Activated CD4-positive, alpha-beta T cell treated with anti-CD3 and anti-CD28 coated beads, Interleukin-2, amount 10 ng/mL, durations not matched to agents 7 days and 5 days (primary cell): ENCODE measurements at regions not wholly inside any gene's neighbourhood (a gene's known extent, or its start where the extent isn't known, plus 50 kb on each side); places are given as distances from the start of the nearest gene placed in this dataset.
"Not testable (repeated sequence)": the region's sequence is repeated elsewhere in the genome, so short reads cannot be mapped to it uniquely, and the experiment has no call there.

Experiments
- CTCF ChIA-PET: fragments of 350-600 bp; sonication (Branson Sonifier 250); formaldehyde crosslinking; loops from one replicate; lab custom pipeline; 2021; ENCODE audit warnings: antibody characterized with exemption; lab: Charles Lee
- POLR2A ChIA-PET: fragments of 350-600 bp; sonication (Branson Sonifier 250); formaldehyde crosslinking; loops from one replicate; lab custom pipeline; 2021; ENCODE audit warnings: antibody characterized with exemption; lab: Charles Lee
- DNase-seq: peaks from one replicate; pipeline ENCODE4 v3.0.0-alpha.2; 2020
- H3K27ac Mint-ChIP-seq: one replicate; pipeline ENCODE4 v1.8.0; 2021; ENCODE audit warnings: mild to moderate bottlenecking, moderate library complexity, mixed read lengths
- H3K27me3 Mint-ChIP-seq: one replicate; pipeline ENCODE4 v1.8.0; 2021; ENCODE audit warnings: mixed read lengths
- H3K36me3 Mint-ChIP-seq: one replicate; pipeline ENCODE4 v1.8.0; 2021; ENCODE audit warnings: low read depth, mixed read lengths
- H3K4me1 Mint-ChIP-seq: one replicate; pipeline ENCODE4 v1.8.0; 2021; ENCODE audit warnings: mixed read lengths
- H3K4me3 Mint-ChIP-seq: one replicate; pipeline ENCODE4 v1.8.0; 2021; ENCODE audit warnings: mild to moderate bottlenecking, moderate library complexity, mixed read lengths
- H3K9me3 Mint-ChIP-seq: one replicate; pipeline ENCODE4 v1.8.0; 2021; ENCODE audit warnings: mixed read lengths

DNA sequence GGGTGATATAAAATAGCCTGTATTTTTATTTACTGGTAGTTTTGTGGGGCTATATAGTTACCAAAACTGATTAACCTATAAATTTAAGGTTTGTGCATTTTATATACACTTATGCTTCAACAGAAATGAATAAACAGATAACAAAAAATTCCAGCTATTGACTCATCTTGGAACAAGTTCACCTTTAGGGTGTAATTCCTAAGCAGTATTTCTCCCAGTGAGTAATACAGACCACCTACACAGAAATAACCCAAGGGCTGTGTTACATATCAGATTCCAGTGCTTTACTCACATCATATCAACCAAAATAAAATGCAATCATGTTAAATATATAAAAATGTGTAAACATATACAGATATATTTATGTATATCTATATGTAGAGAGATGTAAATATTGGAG lies 345.6 kb downstream of the ADAMTS20 start:
- no peak for DNase-seq
- H3K9me3 Mint-ChIP-seq = no peaks in the 10 kb centered on the region
- no peak overlapping the region for H3K4me3 Mint-ChIP-seq
- H3K4me1 Mint-ChIP-seq = peaks cover 9% of the 10 kb centered on the region
- H3K27ac Mint-ChIP-seq = no peak overlapping the region
- ChIA-PET POLR2A (no interaction called here), CTCF (no interaction called here)
- H3K36me3 Mint-ChIP-seq = no peaks in the 10 kb centered on the region
- peaks cover 3% of the 10 kb centered on the region for H3K27me3 Mint-ChIP-seq

DNA sequence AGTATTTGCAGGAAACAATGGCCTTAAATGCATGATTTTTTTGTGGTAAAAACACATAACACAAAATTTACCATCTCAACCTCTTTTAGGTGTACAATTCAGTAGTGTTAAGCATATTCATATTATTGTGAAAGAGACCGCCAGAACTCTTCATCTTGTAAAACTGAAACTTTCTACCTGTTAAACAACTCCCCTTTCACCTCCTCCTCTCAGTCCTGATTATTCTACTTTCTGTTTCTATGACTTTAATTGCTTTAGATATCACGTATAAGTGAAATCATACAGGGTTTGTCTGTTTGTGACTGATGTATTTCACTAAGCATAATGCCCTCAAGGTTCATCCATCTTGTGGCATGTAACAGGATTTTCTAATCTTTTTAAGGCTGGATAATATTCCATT lies 353.4 kb downstream of the ADAMTS20 start:
- POLR2A ChIA-PET = no interaction called here
- no peak overlapping the region for H3K27ac Mint-ChIP-seq
- CTCF ChIA-PET = no interaction called here
- no peak for DNase-seq
- H3K4me3 Mint-ChIP-seq = no peak overlapping the region
- H3K9me3 Mint-ChIP-seq = no peaks in the 10 kb centered on the region
- no peaks in the 10 kb centered on the region for H3K27me3 Mint-ChIP-seq
- no peaks in the 10 kb centered on the region for H3K36me3 Mint-ChIP-seq
- H3K4me1 Mint-ChIP-seq = no peaks in the 10 kb centered on the region

DNA sequence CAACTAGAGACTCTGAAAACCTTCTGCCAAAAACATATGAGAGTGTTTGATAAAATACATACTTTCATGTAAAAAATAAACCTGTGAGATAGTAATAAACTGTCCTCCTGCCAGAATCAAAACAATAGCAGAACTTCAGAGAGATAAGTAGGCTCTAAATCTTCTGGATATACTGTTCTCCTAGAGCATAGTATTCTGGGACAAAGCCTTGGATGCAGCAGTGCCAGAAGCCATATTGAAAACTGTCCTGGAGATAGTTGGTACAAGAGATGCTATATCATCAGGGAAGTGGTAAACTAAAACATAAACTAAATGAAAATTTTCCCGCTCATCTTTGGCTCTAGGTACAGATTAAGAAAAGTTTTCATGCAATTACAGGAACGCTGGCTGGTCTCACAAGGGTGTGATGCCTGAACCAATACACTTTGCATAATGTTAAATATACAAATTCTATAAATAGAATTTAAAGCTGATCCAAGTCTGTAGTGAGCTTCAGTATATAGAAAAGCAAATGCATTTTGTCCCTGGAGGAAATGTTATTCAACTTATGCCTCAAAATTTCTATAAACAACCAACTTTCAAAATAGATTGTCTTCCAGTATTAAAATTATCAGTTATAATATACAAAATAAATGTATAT lies 355.6 kb downstream of the ADAMTS20 start:
- CTCF ChIA-PET = no interaction called here

DNA sequence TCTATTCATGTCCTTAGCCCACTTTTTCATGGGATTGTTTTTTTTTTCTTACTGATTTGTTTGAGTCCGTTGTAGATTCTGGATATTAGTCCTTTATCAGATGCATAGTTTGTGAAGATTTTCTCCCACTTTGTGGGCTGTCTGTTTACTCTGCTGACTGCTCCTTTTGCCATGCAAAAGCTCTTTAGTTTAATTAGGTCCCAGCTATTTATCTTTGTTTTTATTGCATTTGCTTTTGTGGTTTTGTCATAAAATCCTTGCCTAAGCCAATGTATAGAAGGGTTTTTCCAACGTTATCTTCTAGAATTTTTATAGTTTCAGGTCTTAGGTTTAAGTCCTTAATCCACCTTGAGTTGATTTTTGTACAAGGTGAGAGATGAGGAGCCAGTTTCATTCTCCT lies 358.9 kb downstream of the ADAMTS20 start:
- DNase-seq, H3K4me1 Mint-ChIP-seq, H3K27ac Mint-ChIP-seq, POLR2A ChIA-PET, H3K36me3 Mint-ChIP-seq, H3K27me3 Mint-ChIP-seq, H3K9me3 Mint-ChIP-seq, H3K4me3 Mint-ChIP-seq: not testable (repeated sequence)
- CTCF ChIA-PET = interaction anchor here (0.6 kb wide), 1 partner anchor 17 kb away, joined by 4 read pairs; no protein-coding TSS in a partner anchor

More for the DNA sequence above, 355.6 kb downstream of the ADAMTS20 start:
- no peaks in the 10 kb centered on the region for H3K4me1 Mint-ChIP-seq
- no peaks in the 10 kb centered on the region for H3K27me3 Mint-ChIP-seq
- H3K36me3 Mint-ChIP-seq = no peaks in the 10 kb centered on the region
- H3K9me3 Mint-ChIP-seq = no peaks in the 10 kb centered on the region
- POLR2A ChIA-PET = no interaction called here
- no peak overlapping the region for H3K27ac Mint-ChIP-seq
- DNase-seq = no peak
- H3K4me3 Mint-ChIP-seq = no peak overlapping the region

DNA sequence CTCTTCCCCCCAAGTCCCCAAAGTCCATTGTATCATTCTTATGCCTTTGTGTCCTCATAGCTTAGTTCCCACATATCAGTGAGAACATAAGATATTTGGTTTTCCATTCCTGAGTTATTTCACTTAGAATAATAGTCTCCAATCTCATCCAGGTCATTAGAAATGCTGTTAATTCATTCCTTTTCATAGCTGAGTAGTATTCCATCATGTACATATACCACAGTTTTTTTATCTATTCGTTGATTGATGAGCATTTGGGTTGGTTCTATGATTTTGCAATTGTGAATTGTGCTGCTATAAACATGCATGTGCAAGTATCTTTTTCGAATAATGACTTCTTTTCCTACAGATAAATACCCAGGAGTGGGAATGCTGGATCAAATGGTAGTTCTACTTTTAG lies 359.6 kb downstream of the ADAMTS20 start:
- H3K27ac Mint-ChIP-seq, H3K4me3 Mint-ChIP-seq, POLR2A ChIA-PET, H3K4me1 Mint-ChIP-seq, H3K9me3 Mint-ChIP-seq, H3K27me3 Mint-ChIP-seq, DNase-seq, H3K36me3 Mint-ChIP-seq: not testable (repeated sequence)
- CTCF ChIA-PET = interaction anchor here (0.6 kb wide), 1 partner anchor 17 kb away, joined by 4 read pairs; no protein-coding TSS in a partner anchor

DNA sequence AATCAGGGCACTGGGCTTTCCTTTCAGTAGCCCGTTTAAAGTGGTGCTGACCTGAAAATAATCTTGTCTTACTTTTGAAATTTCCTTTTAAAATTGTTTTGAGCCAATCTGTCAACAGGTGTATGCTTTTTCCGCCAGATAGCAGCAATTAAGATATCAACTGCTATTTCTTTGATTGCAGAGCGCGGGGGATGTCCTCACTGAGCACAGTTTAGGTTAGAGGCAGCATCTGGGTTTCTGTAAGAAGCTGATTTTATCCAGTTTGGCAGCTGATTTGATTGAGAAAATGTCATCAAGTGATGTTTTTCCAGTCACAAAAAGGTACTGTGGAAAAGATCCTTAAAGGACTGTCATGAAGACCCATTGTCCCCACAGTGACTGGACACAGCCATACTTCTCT lies 371.8 kb downstream of the ADAMTS20 start:
- ChIA-PET CTCF (no interaction called here), POLR2A (no interaction called here)

DNA sequence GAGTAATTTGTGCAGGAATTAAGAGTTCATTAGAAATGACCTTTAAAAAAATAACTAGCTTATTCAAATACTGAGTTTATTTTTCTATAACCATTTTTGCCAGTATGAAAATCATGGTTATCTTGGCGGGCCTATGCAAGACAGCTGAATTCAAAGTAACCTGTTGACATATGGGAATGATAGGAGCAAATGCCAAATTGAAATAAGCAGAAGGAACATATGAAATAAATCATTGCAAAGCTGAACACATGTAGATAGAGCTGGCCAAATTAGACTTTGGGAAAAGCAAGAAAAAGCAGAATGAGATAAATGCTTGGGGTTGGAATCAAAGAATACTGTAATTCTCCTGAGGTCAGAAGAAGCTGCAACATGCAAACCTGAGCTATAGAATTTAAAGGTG lies 372.5 kb downstream of the ADAMTS20 start:
- DNase-seq = no peak
- H3K4me3 Mint-ChIP-seq = no peak overlapping the region
- peaks cover 2% of the 10 kb centered on the region for H3K9me3 Mint-ChIP-seq
- ChIA-PET POLR2A (no interaction called here), CTCF (interaction anchor here (0.6 kb wide), 1 partner anchor 84 kb away, joined by 3 read pairs; no protein-coding TSS in a partner anchor)
- no peaks in the 10 kb centered on the region for H3K4me1 Mint-ChIP-seq
- no peaks in the 10 kb centered on the region for H3K36me3 Mint-ChIP-seq
- H3K27me3 Mint-ChIP-seq = no peaks in the 10 kb centered on the region
- no peak overlapping the region for H3K27ac Mint-ChIP-seq

More for the DNA sequence above, 371.8 kb downstream of the ADAMTS20 start:
- no peaks in the 10 kb centered on the region for H3K27me3 Mint-ChIP-seq
- no peak for DNase-seq
- no peaks in the 10 kb centered on the region for H3K36me3 Mint-ChIP-seq
- H3K4me3 Mint-ChIP-seq = no peak overlapping the region
- peaks cover 2% of the 10 kb centered on the region for H3K9me3 Mint-ChIP-seq
- H3K4me1 Mint-ChIP-seq = no peaks in the 10 kb centered on the region
- H3K27ac Mint-ChIP-seq = no peak overlapping the region

DNA sequence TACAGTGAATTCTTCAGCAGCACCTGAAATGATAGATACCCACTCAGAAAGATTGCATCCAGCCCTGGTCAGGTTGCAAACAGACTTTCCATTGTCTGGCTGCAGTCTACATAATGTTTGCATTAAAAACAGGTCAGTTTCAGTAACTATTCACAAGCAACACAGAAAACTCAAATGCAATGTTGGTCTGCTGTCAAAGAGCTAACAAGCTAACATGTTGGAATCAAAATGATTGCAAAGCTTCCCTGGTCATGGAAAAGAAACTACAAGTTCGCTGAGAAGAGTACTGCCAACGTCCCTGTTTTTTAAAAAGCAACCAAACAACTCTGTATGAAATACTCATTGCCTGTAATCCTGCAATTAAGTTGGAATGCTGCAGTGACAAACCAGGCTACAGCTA lies 374.7 kb downstream of the ADAMTS20 start:
- ChIA-PET CTCF (no interaction called here), POLR2A (no interaction called here)
- Mint-ChIP-seq H3K27ac (no peak overlapping the region), H3K27me3 (no peaks in the 10 kb centered on the region), H3K36me3 (no peaks in the 10 kb centered on the region), H3K9me3 (no peaks in the 10 kb centered on the region), H3K4me1 (no peaks in the 10 kb centered on the region), H3K4me3 (no peak overlapping the region)
- no peak for DNase-seq

DNA sequence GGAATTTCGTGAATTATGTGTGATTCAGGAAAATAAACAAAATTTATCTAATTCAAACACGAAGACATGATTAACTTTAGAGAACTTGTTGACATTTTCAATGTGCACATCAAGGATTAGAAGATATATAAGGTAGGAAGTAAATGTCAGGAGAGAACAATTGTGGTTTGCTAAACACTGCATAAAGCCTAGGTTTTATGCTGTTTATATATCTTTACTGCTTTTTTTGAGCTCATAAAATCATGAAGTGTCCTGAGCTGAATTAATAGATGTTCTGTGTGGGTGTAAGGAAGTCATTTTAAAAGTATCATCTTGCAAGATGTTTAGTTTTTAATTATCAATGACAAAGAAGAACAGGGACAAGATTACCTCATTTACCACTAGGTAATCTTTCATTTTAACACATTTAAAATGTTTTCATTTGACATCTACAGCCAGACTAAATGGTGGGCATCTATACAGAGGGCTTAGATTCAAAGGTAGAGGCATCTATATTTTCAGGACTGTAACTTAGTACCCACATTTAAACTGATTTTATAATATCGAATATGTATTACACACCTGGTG lies 382.8 kb downstream of the ADAMTS20 start:
- Mint-ChIP-seq H3K4me1 (no peaks in the 10 kb centered on the region), H3K27ac (no peak overlapping the region), H3K36me3 (no peaks in the 10 kb centered on the region), H3K4me3 (no peak overlapping the region), H3K27me3 (no peaks in the 10 kb centered on the region), H3K9me3 (no peaks in the 10 kb centered on the region)
- ChIA-PET CTCF (no interaction called here), POLR2A (no interaction called here)
- no peak for DNase-seq

DNA sequence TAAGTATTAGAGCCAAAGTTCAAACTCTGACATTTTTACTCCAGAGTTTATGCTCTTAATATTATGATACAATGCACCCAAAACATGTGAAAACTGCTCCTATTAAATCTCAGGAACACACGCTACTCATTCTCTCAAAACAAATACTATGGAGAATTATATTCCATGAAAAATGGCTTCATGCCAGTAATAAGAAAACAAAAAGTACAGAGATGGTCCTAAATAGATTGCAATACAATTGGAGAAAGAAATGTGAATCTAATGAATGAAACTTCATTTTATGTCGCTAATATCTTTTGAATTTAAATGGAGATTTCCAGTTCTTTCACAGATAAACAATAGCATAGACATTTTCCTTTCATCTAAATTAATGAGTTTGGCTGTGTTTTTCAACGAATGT lies 384.3 kb downstream of the ADAMTS20 start:
- POLR2A ChIA-PET = no interaction called here
- no peak overlapping the region for H3K27ac Mint-ChIP-seq
- no peaks in the 10 kb centered on the region for H3K36me3 Mint-ChIP-seq
- CTCF ChIA-PET = no interaction called here
- DNase-seq = no peak
- no peaks in the 10 kb centered on the region for H3K27me3 Mint-ChIP-seq
- no peak overlapping the region for H3K4me3 Mint-ChIP-seq
- H3K9me3 Mint-ChIP-seq = no peaks in the 10 kb centered on the region
- no peaks in the 10 kb centered on the region for H3K4me1 Mint-ChIP-seq

DNA sequence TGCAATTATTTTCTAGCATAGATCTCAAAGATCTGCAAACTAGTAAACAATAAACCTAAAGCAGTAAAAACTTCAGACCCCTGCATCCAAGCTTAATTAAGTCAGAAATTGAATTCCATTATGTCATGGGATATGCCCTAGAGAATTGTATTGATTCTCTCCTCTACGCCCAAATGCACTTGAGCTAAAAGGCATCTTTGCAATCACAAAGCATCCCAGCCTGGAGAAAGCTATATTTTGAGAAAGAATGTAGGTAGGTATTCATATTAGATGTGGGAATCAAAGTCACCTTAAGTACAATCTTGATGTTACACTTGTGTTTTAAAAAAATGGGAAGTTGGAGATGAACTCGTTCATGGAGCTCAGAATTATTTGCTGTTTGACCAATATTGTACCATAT lies 386.7 kb downstream of the ADAMTS20 start:
- ChIA-PET POLR2A (no interaction called here), CTCF (interaction anchor here (1.3 kb wide), 1 partner anchor 15 kb away, joined by 3 read pairs; no protein-coding TSS in a partner anchor)
- H3K36me3 Mint-ChIP-seq = no peaks in the 10 kb centered on the region
- H3K27ac Mint-ChIP-seq = no peak overlapping the region
- H3K27me3 Mint-ChIP-seq = no peaks in the 10 kb centered on the region
- no peak overlapping the region for H3K4me3 Mint-ChIP-seq
- peaks cover 2% of the 10 kb centered on the region for H3K9me3 Mint-ChIP-seq
- no peaks in the 10 kb centered on the region for H3K4me1 Mint-ChIP-seq
- no peak for DNase-seq

DNA sequence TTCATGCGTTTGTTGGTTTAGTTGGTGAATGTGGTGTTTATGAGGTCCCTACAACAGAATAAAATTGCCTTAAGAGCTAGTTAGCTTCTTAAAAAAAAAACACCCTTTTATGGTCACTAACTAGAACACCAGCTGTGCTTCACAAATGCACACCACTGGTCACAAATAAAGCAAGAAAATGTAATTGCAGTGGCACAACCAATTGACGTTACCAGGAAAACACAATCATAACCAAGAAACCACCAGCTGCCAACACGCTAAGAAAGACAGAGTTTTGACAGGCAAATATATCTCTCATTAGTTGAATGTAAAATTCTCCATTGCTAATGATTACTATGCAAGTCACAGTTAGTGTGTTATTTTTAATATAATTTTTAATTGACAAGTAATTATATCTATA lies 389.9 kb downstream of the ADAMTS20 start:
- CTCF ChIA-PET = interaction anchor here (0.6 kb wide), 1 partner anchor 1671 kb away, joined by 4 read pairs; no protein-coding TSS in a partner anchor
- H3K27me3 Mint-ChIP-seq = no peaks in the 10 kb centered on the region
- no peak overlapping the region for H3K27ac Mint-ChIP-seq
- peaks cover 4% of the 10 kb centered on the region for H3K9me3 Mint-ChIP-seq
- no peak for DNase-seq
- POLR2A ChIA-PET = no interaction called here
- no peaks in the 10 kb centered on the region for H3K4me1 Mint-ChIP-seq
- H3K4me3 Mint-ChIP-seq = no peak overlapping the region
- H3K36me3 Mint-ChIP-seq = no peaks in the 10 kb centered on the region

DNA sequence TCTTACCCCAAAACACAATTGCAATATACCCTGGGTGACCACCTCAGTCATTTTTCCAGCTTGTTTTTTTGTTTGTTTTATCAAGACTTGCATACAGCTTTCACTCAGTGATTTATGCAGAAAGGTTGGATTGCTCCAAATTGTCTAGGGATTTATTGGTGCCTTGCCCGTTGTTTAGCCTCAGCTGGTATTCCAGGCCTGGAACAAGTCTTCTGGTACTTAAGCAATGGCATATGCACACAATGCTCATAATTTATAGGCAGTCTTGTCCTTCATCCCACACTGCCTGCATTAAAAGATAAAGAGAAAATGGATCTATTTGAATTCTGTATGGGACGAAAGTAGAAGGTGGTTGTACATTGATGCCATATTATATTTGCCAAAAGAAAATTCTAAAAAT lies 392.5 kb downstream of the ADAMTS20 start:
- DNase-seq = no peak
- H3K36me3 Mint-ChIP-seq = no peaks in the 10 kb centered on the region
- ChIA-PET POLR2A (no interaction called here), CTCF (no interaction called here)
- H3K27me3 Mint-ChIP-seq = no peaks in the 10 kb centered on the region
- H3K4me1 Mint-ChIP-seq = no peaks in the 10 kb centered on the region
- H3K27ac Mint-ChIP-seq = no peak overlapping the region
- peaks cover 4% of the 10 kb centered on the region for H3K9me3 Mint-ChIP-seq
- H3K4me3 Mint-ChIP-seq = no peak overlapping the region

DNA sequence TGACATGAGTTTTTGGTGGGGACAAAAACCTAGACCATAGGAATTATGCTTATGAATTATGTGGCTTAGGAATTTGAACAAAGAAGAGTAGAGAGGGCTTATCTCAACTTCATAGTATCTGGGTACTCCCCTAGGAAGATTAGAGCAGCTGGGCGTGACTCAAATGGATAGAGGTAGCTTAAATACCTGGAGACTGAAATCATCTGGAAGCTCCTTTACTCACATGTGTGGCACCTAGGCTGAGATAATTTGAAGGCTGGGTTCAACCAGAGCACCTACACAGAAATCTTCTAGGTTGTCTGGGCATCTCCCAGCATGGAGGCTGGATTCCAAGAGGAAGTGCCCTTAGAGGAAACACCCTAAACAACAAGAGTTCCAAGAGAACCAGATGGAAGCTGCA lies 393.9 kb downstream of the ADAMTS20 start:
- Mint-ChIP-seq H3K9me3 (peaks cover 4% of the 10 kb centered on the region), H3K4me3 (no peak overlapping the region), H3K36me3 (no peaks in the 10 kb centered on the region), H3K4me1 (no peaks in the 10 kb centered on the region), H3K27me3 (no peaks in the 10 kb centered on the region), H3K27ac (no peak overlapping the region)
- POLR2A ChIA-PET = no interaction called here
- CTCF ChIA-PET = no interaction called here
- DNase-seq = no peak
